HepG2 (cell line): ENCODE measurements at regions not wholly inside any gene's neighbourhood (a gene's known extent, or its start where the extent isn't known, plus 50 kb on each side); places are given as distances from the start of the nearest gene placed in this dataset.

Experiments
- CBFB ChIP-seq: sonication (generic); formaldehyde crosslinking; IDR thresholded peaks from 2 replicates; pipeline ENCODE4 v1.4.0; 2020; ENCODE audit warnings: missing genetic modification reagents
- FOXO1 ChIP-seq: sonication (generic); formaldehyde crosslinking; IDR thresholded peaks from 2 replicates; pipeline ENCODE4 v1.4.0; 2020; ENCODE audit warnings: missing genetic modification reagents
- GPBP1L1 ChIP-seq: sonication (generic); formaldehyde crosslinking; IDR thresholded peaks from 2 replicates; pipeline ENCODE4 v1.5.0; 2020; ENCODE audit warnings: mild to moderate bottlenecking, missing genetic modification reagents
- HDAC6 ChIP-seq: fragments of 200-600 bp; sonication (generic); IDR thresholded peaks from 2 replicates; pipeline ENCODE4 v1.7.0; 2017; ENCODE audit warnings: mild to moderate bottlenecking, antibody characterized with exemption, low read length, low read depth
- MZF1 ChIP-seq: sonication (generic); formaldehyde crosslinking; IDR thresholded peaks from 2 replicates; pipeline ENCODE4 v1.8.1; 2023; ENCODE audit warnings: mild to moderate bottlenecking, missing genetic modification reagents, borderline replicate concordance
- NCOR1 ChIP-seq: fragments of 200-600 bp; sonication (generic); IDR thresholded peaks from 2 replicates; pipeline ENCODE4 v1.7.0; 2017; ENCODE audit warnings: antibody characterized with exemption, low read length, borderline replicate concordance
- SRY ChIP-seq: sonication (generic); formaldehyde crosslinking; IDR thresholded peaks from 2 replicates; pipeline ENCODE4 v1.8.0; 2022; ENCODE audit warnings: mild to moderate bottlenecking, missing genetic modification reagents
- ZNF460 ChIP-seq: sonication (generic); formaldehyde crosslinking; IDR thresholded peaks from 2 replicates; pipeline ENCODE4 v1.5.1; 2020; ENCODE audit warnings: missing genetic modification reagents, mild to moderate bottlenecking, borderline replicate concordance
- ZNF687 ChIP-seq: sonication (generic); formaldehyde crosslinking; IDR thresholded peaks from 2 replicates; pipeline ENCODE4 v1.5.1; 2020; ENCODE audit warnings: mild to moderate bottlenecking, missing genetic modification reagents, moderate library complexity
- ZSCAN30 ChIP-seq: sonication (generic); formaldehyde crosslinking; IDR thresholded peaks from 2 replicates; pipeline ENCODE4 v1.5.0; 2020; ENCODE audit warnings: mild to moderate bottlenecking, missing genetic modification reagents
- TF ChIP-seq, protein P1 (sequence below), 2 experiments: fragments of 450-650 bp in 1 of 2; sonication (generic) in 1 of 2; formaldehyde crosslinking in 1 of 2; IDR thresholded peaks; 2 replicates each; pipeline versions ENCODE4 v1.6.1 to v1.8.0; 2016 to 2022; ENCODE audit warnings: antibody characterized with exemption in 1 of 2, mild to moderate bottlenecking in 1 of 2, missing genetic modification reagents in 1 of 2
- TF ChIP-seq, protein P2 (sequence below): fragments of 450-650 bp; IDR thresholded peaks from 2 replicates; pipeline ENCODE4 v1.6.1; 2017; ENCODE audit warnings: mild to moderate bottlenecking

- TF ChIP-seq, protein P1, sequence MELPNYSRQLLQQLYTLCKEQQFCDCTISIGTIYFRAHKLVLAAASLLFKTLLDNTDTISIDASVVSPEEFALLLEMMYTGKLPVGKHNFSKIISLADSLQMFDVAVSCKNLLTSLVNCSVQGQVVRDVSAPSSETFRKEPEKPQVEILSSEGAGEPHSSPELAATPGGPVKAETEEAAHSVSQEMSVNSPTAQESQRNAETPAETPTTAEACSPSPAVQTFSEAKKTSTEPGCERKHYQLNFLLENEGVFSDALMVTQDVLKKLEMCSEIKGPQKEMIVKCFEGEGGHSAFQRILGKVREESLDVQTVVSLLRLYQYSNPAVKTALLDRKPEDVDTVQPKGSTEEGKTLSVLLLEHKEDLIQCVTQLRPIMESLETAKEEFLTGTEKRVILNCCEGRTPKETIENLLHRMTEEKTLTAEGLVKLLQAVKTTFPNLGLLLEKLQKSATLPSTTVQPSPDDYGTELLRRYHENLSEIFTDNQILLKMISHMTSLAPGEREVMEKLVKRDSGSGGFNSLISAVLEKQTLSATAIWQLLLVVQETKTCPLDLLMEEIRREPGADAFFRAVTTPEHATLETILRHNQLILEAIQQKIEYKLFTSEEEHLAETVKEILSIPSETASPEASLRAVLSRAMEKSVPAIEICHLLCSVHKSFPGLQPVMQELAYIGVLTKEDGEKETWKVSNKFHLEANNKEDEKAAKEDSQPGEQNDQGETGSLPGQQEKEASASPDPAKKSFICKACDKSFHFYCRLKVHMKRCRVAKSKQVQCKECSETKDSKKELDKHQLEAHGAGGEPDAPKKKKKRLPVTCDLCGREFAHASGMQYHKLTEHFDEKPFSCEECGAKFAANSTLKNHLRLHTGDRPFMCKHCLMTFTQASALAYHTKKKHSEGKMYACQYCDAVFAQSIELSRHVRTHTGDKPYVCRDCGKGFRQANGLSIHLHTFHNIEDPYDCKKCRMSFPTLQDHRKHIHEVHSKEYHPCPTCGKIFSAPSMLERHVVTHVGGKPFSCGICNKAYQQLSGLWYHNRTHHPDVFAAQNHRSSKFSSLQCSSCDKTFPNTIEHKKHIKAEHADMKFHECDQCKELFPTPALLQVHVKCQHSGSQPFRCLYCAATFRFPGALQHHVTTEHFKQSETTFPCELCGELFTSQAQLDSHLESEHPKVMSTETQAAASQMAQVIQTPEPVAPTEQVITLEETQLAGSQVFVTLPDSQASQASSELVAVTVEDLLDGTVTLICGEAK (IDR thresholded peaks at IDR 0.05) = no peak
- TF ChIP-seq, protein P1 (CRISPR knock-in tag; IDR thresholded peaks at IDR 0.05) = no peak; the same call in 1 of the 2 replicates
- TF ChIP-seq ZNF687 (no peak), HDAC6 (no peak), SRY (CRISPR knock-in tag) (no peak), ZSCAN30 (0 out of 2 replicates have a peak, but pooled peaks have one; percentile 55), MZF1 (CRISPR knock-in tag) (no peak), FOXO1 (CRISPR knock-in tag) (peak; percentile 99), CBFB (CRISPR knock-in tag) (0 out of 2 replicates have a peak, but pooled peaks have one; percentile 47), GPBP1L1 (no peak), NCOR1 (peak; percentile 67; the same call in 1 of the 2 replicates), ZNF460 (CRISPR knock-in tag) (no peak)
- TF ChIP-seq, protein P2, sequence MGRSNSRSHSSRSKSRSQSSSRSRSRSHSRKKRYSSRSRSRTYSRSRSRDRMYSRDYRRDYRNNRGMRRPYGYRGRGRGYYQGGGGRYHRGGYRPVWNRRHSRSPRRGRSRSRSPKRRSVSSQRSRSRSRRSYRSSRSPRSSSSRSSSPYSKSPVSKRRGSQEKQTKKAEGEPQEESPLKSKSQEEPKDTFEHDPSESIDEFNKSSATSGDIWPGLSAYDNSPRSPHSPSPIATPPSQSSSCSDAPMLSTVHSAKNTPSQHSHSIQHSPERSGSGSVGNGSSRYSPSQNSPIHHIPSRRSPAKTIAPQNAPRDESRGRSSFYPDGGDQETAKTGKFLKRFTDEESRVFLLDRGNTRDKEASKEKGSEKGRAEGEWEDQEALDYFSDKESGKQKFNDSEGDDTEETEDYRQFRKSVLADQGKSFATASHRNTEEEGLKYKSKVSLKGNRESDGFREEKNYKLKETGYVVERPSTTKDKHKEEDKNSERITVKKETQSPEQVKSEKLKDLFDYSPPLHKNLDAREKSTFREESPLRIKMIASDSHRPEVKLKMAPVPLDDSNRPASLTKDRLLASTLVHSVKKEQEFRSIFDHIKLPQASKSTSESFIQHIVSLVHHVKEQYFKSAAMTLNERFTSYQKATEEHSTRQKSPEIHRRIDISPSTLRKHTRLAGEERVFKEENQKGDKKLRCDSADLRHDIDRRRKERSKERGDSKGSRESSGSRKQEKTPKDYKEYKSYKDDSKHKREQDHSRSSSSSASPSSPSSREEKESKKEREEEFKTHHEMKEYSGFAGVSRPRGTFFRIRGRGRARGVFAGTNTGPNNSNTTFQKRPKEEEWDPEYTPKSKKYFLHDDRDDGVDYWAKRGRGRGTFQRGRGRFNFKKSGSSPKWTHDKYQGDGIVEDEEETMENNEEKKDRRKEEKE = no peak
These were observed 693.8 kb downstream of the NR2F1-AS1 start (continued) for GRCh38 chr5:92887254-92887653.
